ENCODE measurements at regions not wholly inside any gene's neighbourhood (a gene's known extent, or its start where the extent isn't known, plus 50 kb on each side); places are given as distances from the start of the nearest gene placed in this dataset.

DNA sequence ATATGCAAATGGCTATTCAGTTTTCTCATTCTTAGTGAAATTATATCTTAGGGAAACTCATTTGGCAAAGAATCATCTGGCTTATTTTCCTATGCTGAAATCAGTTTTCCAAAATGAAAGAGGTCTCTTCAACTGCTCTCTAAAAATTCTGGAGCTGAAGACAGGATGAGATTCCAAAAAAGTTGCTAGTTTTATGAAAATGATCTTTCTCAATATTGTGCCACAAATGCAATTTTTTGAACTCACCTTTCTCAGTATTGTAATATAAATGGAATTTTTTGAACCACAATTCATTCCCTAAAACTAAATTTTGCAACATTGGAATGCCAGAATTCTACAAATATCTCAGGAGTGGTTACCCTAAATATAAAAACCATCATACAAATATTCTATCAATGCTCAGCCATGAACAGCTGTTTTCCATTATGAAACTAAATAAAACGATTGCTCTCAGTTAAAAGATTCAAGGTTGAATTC, 147.7 kb upstream of the PKDCC start:
- H3K4me3 ChIP-seq (ENCODE audit: low read depth, low read length, poor library complexity, severe bottlenecking), result no peak overlapping the region
- DNase-seq (ENCODE audit: low spot score), result no peak

DNA sequence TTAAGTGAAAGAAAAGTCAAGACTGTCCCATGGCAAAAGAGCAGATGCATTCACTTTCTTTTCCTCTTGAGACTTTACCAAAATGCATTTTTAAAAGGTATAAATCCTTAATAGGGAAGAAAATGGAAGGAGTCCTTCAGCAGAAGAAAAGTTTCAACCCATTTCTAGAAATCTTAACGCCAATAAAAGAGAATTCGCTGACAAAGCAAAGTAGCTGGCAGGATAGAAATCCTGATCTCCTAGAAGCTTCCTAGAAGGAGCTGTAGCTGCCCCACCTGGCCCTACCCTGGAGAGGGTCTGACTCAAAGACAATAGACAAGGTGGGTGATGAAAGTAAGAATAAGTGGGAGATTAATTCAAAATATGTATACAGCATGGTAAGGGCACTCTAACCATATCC, 144.9 kb upstream of the PKDCC start:
- BruUV-seq (replicated peaks), result no TSS peak
- DNase-seq (ENCODE audit: low spot score), result no peak
- TF ChIP-seq, protein P1, sequence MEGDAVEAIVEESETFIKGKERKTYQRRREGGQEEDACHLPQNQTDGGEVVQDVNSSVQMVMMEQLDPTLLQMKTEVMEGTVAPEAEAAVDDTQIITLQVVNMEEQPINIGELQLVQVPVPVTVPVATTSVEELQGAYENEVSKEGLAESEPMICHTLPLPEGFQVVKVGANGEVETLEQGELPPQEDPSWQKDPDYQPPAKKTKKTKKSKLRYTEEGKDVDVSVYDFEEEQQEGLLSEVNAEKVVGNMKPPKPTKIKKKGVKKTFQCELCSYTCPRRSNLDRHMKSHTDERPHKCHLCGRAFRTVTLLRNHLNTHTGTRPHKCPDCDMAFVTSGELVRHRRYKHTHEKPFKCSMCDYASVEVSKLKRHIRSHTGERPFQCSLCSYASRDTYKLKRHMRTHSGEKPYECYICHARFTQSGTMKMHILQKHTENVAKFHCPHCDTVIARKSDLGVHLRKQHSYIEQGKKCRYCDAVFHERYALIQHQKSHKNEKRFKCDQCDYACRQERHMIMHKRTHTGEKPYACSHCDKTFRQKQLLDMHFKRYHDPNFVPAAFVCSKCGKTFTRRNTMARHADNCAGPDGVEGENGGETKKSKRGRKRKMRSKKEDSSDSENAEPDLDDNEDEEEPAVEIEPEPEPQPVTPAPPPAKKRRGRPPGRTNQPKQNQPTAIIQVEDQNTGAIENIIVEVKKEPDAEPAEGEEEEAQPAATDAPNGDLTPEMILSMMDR (conservative IDR thresholded peaks at IDR 0.05; ENCODE audit: low read depth, low read length), result no peak
- no peak for TF ChIP-seq EZH2 (IDR thresholded peaks at IDR 0.05; ENCODE audit: borderline replicate concordance, low read depth, low read length, poor library complexity, severe bottlenecking)
- no peaks in the 10 kb centered on the region for H3K36me3 ChIP-seq (ENCODE audit: insufficient read depth, low read length, poor library complexity, severe bottlenecking)
- H3K4me3 ChIP-seq (ENCODE audit: low read depth, low read length, poor library complexity, severe bottlenecking), result no peak overlapping the region
- H3K4me1 ChIP-seq (ENCODE audit: insufficient read depth, low read length, poor library complexity, severe bottlenecking), result no peaks in the 10 kb centered on the region
- no peaks in the 10 kb centered on the region for H3K27me3 ChIP-seq (replicated peaks; ENCODE audit: insufficient read depth, low read depth, low read length, poor library complexity)
- CTCF ChIA-PET, result no interaction called here
- POLR2A ChIA-PET (ENCODE audit: low non-redundant PET), result no interaction called here
- intact Hi-C loops (cut with micrococcal nuclease; ENCODE audit: unreplicated experiment), result no loop called here
- H3K27ac ChIP-seq (ENCODE audit: low read depth, low read length, poor library complexity, severe bottlenecking), result no peak overlapping the region
- H3K9me3 ChIP-seq (ENCODE audit: low read depth, low read length, poor library complexity, severe bottlenecking), result no peaks in the 10 kb centered on the region

More for the DNA sequence above, 147.7 kb upstream of the PKDCC start:
- no peaks in the 10 kb centered on the region for H3K9me3 ChIP-seq (ENCODE audit: low read depth, low read length, poor library complexity, severe bottlenecking)
- no peaks in the 10 kb centered on the region for H3K4me1 ChIP-seq (ENCODE audit: insufficient read depth, low read length, poor library complexity, severe bottlenecking)
- POLR2A ChIA-PET (ENCODE audit: low non-redundant PET), result no interaction called here
- no peaks in the 10 kb centered on the region for H3K27me3 ChIP-seq (replicated peaks; ENCODE audit: insufficient read depth, low read depth, low read length, poor library complexity)
- TF ChIP-seq, protein P1 (conservative IDR thresholded peaks at IDR 0.05; ENCODE audit: low read depth, low read length), result no peak
- no peak for TF ChIP-seq EZH2 (IDR thresholded peaks at IDR 0.05; ENCODE audit: borderline replicate concordance, low read depth, low read length, poor library complexity, severe bottlenecking)
- CTCF ChIA-PET, result no interaction called here
- H3K27ac ChIP-seq (ENCODE audit: low read depth, low read length, poor library complexity, severe bottlenecking), result no peak overlapping the region
- intact Hi-C loops (cut with micrococcal nuclease; ENCODE audit: unreplicated experiment), result no loop called here
- H3K36me3 ChIP-seq (ENCODE audit: insufficient read depth, low read length, poor library complexity, severe bottlenecking), result no peaks in the 10 kb centered on the region
- no TSS peak for BruUV-seq (replicated peaks)

DNA sequence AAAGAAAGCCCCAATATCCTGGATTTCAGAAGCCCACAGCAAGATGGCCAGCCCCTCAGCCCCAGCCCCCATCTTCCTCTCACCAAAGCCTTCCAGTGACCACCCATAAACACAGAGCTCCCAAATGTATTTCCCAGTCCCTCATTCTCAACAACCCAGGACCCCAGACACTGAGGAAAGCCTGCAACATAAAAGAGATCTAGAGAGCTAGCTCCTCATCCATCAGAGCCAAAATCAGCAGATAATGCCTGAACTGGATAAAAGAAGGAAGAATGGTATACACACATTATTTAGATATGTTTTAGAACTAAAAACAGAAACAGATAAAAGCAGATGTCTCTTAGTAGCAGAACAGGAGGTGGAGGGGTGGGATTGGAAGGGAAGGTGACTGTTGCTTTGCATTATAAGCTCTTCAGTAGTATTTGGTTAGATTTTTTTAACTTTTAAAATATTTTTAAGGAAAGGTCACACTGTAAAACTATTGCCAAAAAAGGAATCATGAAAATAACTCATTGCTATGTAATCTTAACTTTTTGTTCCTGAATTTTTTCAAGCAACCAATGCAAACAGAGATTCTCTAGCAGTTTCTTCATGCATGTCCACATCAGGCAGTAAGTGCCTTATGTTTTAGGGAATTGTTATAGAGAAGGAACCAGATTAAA, 144.2 kb upstream of the PKDCC start:
- TF ChIP-seq EZH2 (IDR thresholded peaks at IDR 0.05; ENCODE audit: borderline replicate concordance, low read depth, low read length, poor library complexity, severe bottlenecking), result no peak
- TF ChIP-seq, protein P1 (conservative IDR thresholded peaks at IDR 0.05; ENCODE audit: low read depth, low read length), result no peak
- ChIA-PET CTCF (no interaction called here), POLR2A (ENCODE audit: low non-redundant PET) (no interaction called here)
- Histone ChIP-seq H3K4me3 (ENCODE audit: low read depth, low read length, poor library complexity, severe bottlenecking) (no peak overlapping the region), H3K27ac (ENCODE audit: low read depth, low read length, poor library complexity, severe bottlenecking) (no peak overlapping the region), H3K27me3 (replicated peaks; ENCODE audit: insufficient read depth, low read depth, low read length, poor library complexity) (no peaks in the 10 kb centered on the region), H3K9me3 (ENCODE audit: low read depth, low read length, poor library complexity, severe bottlenecking) (no peaks in the 10 kb centered on the region), H3K36me3 (ENCODE audit: insufficient read depth, low read length, poor library complexity, severe bottlenecking) (no peaks in the 10 kb centered on the region), H3K4me1 (ENCODE audit: insufficient read depth, low read length, poor library complexity, severe bottlenecking) (no peaks in the 10 kb centered on the region)
- no peak for DNase-seq (ENCODE audit: low spot score)
- no TSS peak for BruUV-seq (replicated peaks)
- intact Hi-C loops (cut with micrococcal nuclease; ENCODE audit: unreplicated experiment), result no loop called here

Data from A673 (cell line).